GM12865 (cell line): ENCODE measurements at regions not wholly inside any gene's neighbourhood (a gene's known extent, or its start where the extent isn't known, plus 50 kb on each side); places are given as distances from the start of the nearest gene placed in this dataset.

Experiments used
- DNase-seq: peaks from one replicate; pipeline ENCODE4 v3.0.0; 2010; ENCODE audit warnings: low read depth
- H3K4me3 ChIP-seq: 2 replicates; pipeline ENCODE4 v1.5.1; 2011; ENCODE audit warnings: mild to moderate bottlenecking, low read depth, low read length, control low read depth
- CTCF ChIP-seq: IDR thresholded peaks from 2 replicates; pipeline ENCODE4 v1.5.1; 2011; ENCODE audit warnings: low read length, control low read depth, low read depth, inconsistent platforms; ENCODE audit not compliant: insufficient read depth; ENCODE audit errors: missing control alignments

- TF ChIP-seq CTCF: no peak
- no peak for DNase-seq
- H3K4me3 ChIP-seq: no peak overlapping the region
Measured at GRCh38 chr16:77536809-77537208, 102.0 kb upstream of the ADAMTS18 start.

GRCh38 chr16:77539421-77540034 lies 104.7 kb upstream of the ADAMTS18 start:
- DNase-seq: no peak
- TF ChIP-seq CTCF: no peak

GRCh38 chr16:77540646-77541045 lies 105.8 kb upstream of the ADAMTS18 start:
- TF ChIP-seq CTCF: no peak
- no peak overlapping the region for H3K4me3 ChIP-seq
- DNase-seq: no peak

More at GRCh38 chr16:77539421-77540034, 104.7 kb upstream of the ADAMTS18 start:
- no peak overlapping the region for H3K4me3 ChIP-seq

DNA sequence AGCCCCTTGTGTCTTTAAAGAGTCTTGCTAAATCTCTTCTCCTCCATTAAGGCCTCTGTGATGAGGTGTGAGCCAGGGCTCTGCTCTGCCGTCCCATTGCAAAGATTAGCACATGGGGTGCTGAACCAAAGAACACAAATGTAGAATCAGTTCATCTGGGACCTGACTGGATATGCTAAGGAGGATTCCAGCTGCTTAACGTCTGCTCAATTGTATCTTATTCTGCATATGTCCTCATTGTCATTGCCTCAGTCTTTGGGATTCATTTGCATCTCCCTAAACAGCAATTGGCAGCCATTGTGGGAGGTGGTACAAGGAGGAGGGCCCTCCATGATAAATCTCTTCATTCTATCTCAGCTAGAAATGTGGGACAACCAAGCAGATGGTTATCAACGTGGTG lies 106.3 kb upstream of the ADAMTS18 start:
- TF ChIP-seq CTCF: no peak
- H3K4me3 ChIP-seq: no peak overlapping the region
- no peak for DNase-seq

GRCh38 chr16:77548151-77548550 lies 113.3 kb upstream of the ADAMTS18 start:
- no peak for DNase-seq
- H3K4me3 ChIP-seq: no peak overlapping the region
- no peak for TF ChIP-seq CTCF

GRCh38 chr16:77548766-77549165 lies 113.9 kb upstream of the ADAMTS18 start:
- TF ChIP-seq CTCF: no peak
- no peak for DNase-seq
- no peak overlapping the region for H3K4me3 ChIP-seq

DNA sequence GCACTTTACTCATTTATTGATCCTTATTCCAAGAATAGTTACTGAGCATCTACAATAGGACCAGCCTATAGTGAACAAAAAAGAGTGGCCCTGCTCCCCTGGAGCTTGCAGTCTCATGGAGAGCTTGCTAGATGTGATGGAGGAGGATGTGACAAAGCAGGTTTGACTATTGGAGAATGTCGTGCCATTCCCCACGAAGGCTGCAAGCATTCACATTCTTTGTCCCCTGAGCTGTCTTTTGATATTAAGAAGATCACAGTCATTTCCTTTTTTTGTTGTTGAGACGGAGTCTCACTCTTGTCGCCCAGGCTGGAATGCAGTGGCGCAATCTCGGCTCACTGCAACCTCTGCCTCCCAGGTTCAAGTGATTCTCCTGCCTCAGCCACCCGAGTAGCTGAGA lies 115.0 kb upstream of the ADAMTS18 start:
- no peak overlapping the region for H3K4me3 ChIP-seq
- no peak for DNase-seq
- no peak for TF ChIP-seq CTCF
